Activated CD4-positive, alpha-beta memory T cell treated with anti-CD3 and anti-CD28 coated beads for 36 hours (primary cell): ENCODE measurements at regions not wholly inside any gene's neighbourhood (a gene's known extent, or its start where the extent isn't known, plus 50 kb on each side); places are given as distances from the start of the nearest gene placed in this dataset.
"Not testable (repeated sequence)": the region's sequence is repeated elsewhere in the genome, so short reads cannot be mapped to it uniquely, and the experiment has no call there.

Experiments used
- CTCF ChIA-PET: fragments of 350-600 bp; sonication (Branson Sonifier 250); formaldehyde crosslinking; loops from one replicate; lab custom pipeline; 2021; ENCODE audit warnings: antibody characterized with exemption, inconsistent platforms; lab: Charles Lee
- POLR2A ChIA-PET: fragments of 350-600 bp; sonication (Branson Sonifier 250); formaldehyde crosslinking; loops from one replicate; lab custom pipeline; 2021; ENCODE audit warnings: antibody characterized with exemption; lab: Charles Lee
- DNase-seq: peaks from one replicate; pipeline ENCODE4 v3.0.0-alpha.2; 2020
- H3K27ac Mint-ChIP-seq: one replicate; pipeline ENCODE4 v1.8.0; 2021; ENCODE audit warnings: mixed read lengths
- H3K27me3 Mint-ChIP-seq: one replicate; pipeline ENCODE4 v1.8.0; 2021; ENCODE audit warnings: mixed read lengths
- H3K36me3 Mint-ChIP-seq: one replicate; pipeline ENCODE4 v1.8.0; 2021; ENCODE audit warnings: mixed read lengths
- H3K4me1 Mint-ChIP-seq: one replicate; pipeline ENCODE4 v1.8.0; 2021; ENCODE audit warnings: low read depth, mixed read lengths
- H3K4me3 Mint-ChIP-seq: one replicate; pipeline ENCODE4 v1.8.0; 2021; ENCODE audit warnings: mild to moderate bottlenecking, mixed read lengths
- H3K9me3 Mint-ChIP-seq: one replicate; pipeline ENCODE4 v1.8.0; 2021; ENCODE audit warnings: mixed read lengths
- intact Hi-C: fragments of 100-400 bp; cut with micrococcal nuclease; formaldehyde crosslinking; loops from one replicate; pipeline ENCODE4 v1.15.1; 2023

- Mint-ChIP-seq H3K4me1 (no peaks in the 10 kb centered on the region), H3K27ac (no peak overlapping the region), H3K4me3 (no peak overlapping the region), H3K36me3 (no peaks in the 10 kb centered on the region), H3K9me3 (peaks cover 2% of the 10 kb centered on the region), H3K27me3 (peaks cover 6% of the 10 kb centered on the region)
- intact Hi-C loops = no loop called here
- CTCF ChIA-PET = no interaction called here
- POLR2A ChIA-PET = no interaction called here
- no peak for DNase-seq
Observed at GRCh38 chr1:208461680-208462079, 217.5 kb upstream of the PLXNA2 start.

GRCh38 chr1:208462761-208463160, 218.6 kb upstream of the PLXNA2 start:
- ChIA-PET POLR2A (no interaction called here), CTCF (no interaction called here)
- Mint-ChIP-seq H3K27ac (no peak overlapping the region), H3K4me1 (no peaks in the 10 kb centered on the region), H3K9me3 (no peaks in the 10 kb centered on the region), H3K36me3 (no peaks in the 10 kb centered on the region), H3K4me3 (no peak overlapping the region), H3K27me3 (peaks cover 7% of the 10 kb centered on the region)
- intact Hi-C loops = no loop called here
- DNase-seq = no peak

- POLR2A ChIA-PET = no interaction called here
- Mint-ChIP-seq H3K4me1 (no peaks in the 10 kb centered on the region), H3K9me3 (no peaks in the 10 kb centered on the region), H3K27ac (no peak overlapping the region), H3K27me3 (peaks cover 7% of the 10 kb centered on the region), H3K4me3 (no peak overlapping the region), H3K36me3 (no peaks in the 10 kb centered on the region)
- intact Hi-C loops = no loop called here
- no peak for DNase-seq
- CTCF ChIA-PET = no interaction called here
Observed at GRCh38 chr1:208465266-208465665, 221.1 kb upstream of the PLXNA2 start.

GRCh38 chr1:208465786-208466590, 221.8 kb upstream of the PLXNA2 start:
- POLR2A ChIA-PET = no interaction called here
- Mint-ChIP-seq H3K4me3 (no peak overlapping the region), H3K36me3 (no peaks in the 10 kb centered on the region), H3K4me1 (no peaks in the 10 kb centered on the region), H3K27me3 (peaks cover 6% of the 10 kb centered on the region), H3K9me3 (no peaks in the 10 kb centered on the region), H3K27ac (no peak overlapping the region)
- CTCF ChIA-PET = no interaction called here
- no peak for DNase-seq
- intact Hi-C loops = no loop called here

- DNase-seq = no peak
- POLR2A ChIA-PET = no interaction called here
- Mint-ChIP-seq H3K27me3 (peaks cover 6% of the 10 kb centered on the region), H3K36me3 (no peaks in the 10 kb centered on the region), H3K4me3 (no peak overlapping the region), H3K27ac (no peak overlapping the region), H3K9me3 (no peaks in the 10 kb centered on the region), H3K4me1 (no peaks in the 10 kb centered on the region)
- CTCF ChIA-PET = no interaction called here
- intact Hi-C loops = no loop called here
Observed at GRCh38 chr1:208467151-208467780, 223.1 kb upstream of the PLXNA2 start.

DNA sequence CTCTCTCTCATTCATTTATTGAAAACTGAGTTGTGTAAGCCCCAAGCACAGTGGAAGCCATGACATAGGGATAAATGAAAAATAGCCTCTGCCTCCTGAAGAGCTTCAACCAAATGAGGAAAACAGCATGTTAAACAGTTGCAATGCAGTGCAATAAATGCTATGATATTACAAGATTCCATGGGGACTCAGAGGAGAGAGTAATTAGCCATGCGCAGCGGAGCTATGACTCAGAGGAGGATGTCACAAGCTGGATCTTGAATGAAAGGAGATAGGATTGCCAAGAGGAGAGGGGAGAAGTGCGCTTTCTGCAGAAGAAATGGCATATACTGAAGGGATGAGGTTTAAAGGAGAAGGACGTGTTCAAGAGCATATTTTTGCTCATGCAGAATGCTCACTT, 231.3 kb upstream of the PLXNA2 start:
- Mint-ChIP-seq H3K9me3 (no peaks in the 10 kb centered on the region), H3K4me1 (no peaks in the 10 kb centered on the region), H3K4me3 (no peak overlapping the region), H3K27me3 (peaks cover 2% of the 10 kb centered on the region), H3K27ac (no peak overlapping the region), H3K36me3 (no peaks in the 10 kb centered on the region)
- no peak for DNase-seq
- intact Hi-C loops = no loop called here
- CTCF ChIA-PET = no interaction called here
- POLR2A ChIA-PET = no interaction called here

GRCh38 chr1:208475951-208476845, 232.0 kb upstream of the PLXNA2 start:
- Mint-ChIP-seq H3K9me3 (no peaks in the 10 kb centered on the region), H3K4me1 (no peaks in the 10 kb centered on the region), H3K36me3 (no peaks in the 10 kb centered on the region), H3K27ac (no peak overlapping the region), H3K27me3 (peaks cover 2% of the 10 kb centered on the region), H3K4me3 (no peak overlapping the region)
- ChIA-PET CTCF (no interaction called here), POLR2A (no interaction called here)
- intact Hi-C loops = no loop called here
- no peak for DNase-seq

- Mint-ChIP-seq H3K4me1 (no peaks in the 10 kb centered on the region), H3K9me3 (no peaks in the 10 kb centered on the region), H3K36me3 (no peaks in the 10 kb centered on the region), H3K27me3 (peaks cover 2% of the 10 kb centered on the region), H3K27ac (no peak overlapping the region), H3K4me3 (no peak overlapping the region)
- intact Hi-C loops = no loop called here
- CTCF ChIA-PET = no interaction called here
- DNase-seq = no peak
- POLR2A ChIA-PET = no interaction called here
Observed at GRCh38 chr1:208476846-208477170, 232.6 kb upstream of the PLXNA2 start.

- POLR2A ChIA-PET = no interaction called here
- no peak for DNase-seq
- intact Hi-C loops = no loop called here
- Mint-ChIP-seq H3K27ac (no peak overlapping the region), H3K4me1 (no peaks in the 10 kb centered on the region), H3K36me3 (no peaks in the 10 kb centered on the region), H3K4me3 (no peak overlapping the region), H3K9me3 (no peaks in the 10 kb centered on the region), H3K27me3 (peaks cover 2% of the 10 kb centered on the region)
- CTCF ChIA-PET = interaction anchor here (1.4 kb wide), 1 partner anchor 11 kb away, joined by 3 read pairs; no protein-coding TSS in a partner anchor
Observed at GRCh38 chr1:208479435-208479834, 235.3 kb upstream of the PLXNA2 start.

- ChIA-PET CTCF (no interaction called here), POLR2A (no interaction called here)
- Mint-ChIP-seq H3K27ac (no peak overlapping the region), H3K4me3 (no peak overlapping the region), H3K4me1 (no peaks in the 10 kb centered on the region), H3K36me3 (no peaks in the 10 kb centered on the region), H3K9me3 (no peaks in the 10 kb centered on the region), H3K27me3 (no peaks in the 10 kb centered on the region)
- intact Hi-C loops = no loop called here
- no peak for DNase-seq
Observed at GRCh38 chr1:208485512-208485911, 241.3 kb upstream of the PLXNA2 start.

DNA sequence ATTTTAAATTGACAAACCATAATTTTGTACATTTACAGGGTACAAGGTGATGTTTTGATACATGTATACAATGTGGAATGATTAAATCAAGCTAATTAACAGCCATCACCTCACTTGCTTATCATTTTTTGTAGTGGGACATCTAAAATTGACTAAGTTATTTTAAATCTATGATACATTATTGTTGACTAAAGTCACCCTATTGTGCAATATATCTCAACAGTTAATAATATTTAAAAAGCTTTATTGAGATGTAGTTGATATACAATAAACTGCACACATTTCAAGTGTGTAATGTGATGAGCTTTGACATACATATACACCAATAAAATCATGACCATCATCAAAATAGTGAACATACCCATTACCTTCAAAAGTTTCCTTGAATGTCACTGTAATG, 242.5 kb upstream of the PLXNA2 start:
- Mint-ChIP-seq H3K36me3 (no peaks in the 10 kb centered on the region), H3K27ac (no peak overlapping the region), H3K9me3 (no peaks in the 10 kb centered on the region), H3K4me1 (no peaks in the 10 kb centered on the region), H3K4me3 (no peak overlapping the region), H3K27me3 (no peaks in the 10 kb centered on the region)
- ChIA-PET POLR2A (no interaction called here), CTCF (no interaction called here)
- DNase-seq = no peak
- intact Hi-C loops = no loop called here

DNA sequence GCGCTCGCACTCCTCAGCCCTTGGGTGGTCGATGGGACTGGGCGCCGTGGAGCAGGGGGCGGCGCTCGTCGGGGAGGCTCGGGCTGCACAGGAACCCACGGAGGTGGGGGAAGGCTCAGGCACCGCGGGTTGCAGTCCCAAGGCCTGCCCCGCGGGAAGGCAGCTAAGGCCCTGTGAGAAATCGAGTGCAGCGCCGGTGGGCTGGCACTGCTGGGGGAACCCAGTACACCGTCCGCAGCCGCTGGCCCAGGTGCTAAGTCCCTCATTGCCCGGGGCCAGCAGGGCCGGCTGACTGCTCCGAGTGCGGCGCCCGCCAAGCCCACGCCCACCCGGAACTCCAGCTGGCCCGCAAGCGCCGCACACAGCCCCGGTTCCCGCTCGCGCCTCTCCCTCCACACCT, 244.2 kb upstream of the PLXNA2 start:
- H3K27me3 Mint-ChIP-seq, H3K9me3 Mint-ChIP-seq, H3K4me1 Mint-ChIP-seq, H3K4me3 Mint-ChIP-seq, POLR2A ChIA-PET, H3K27ac Mint-ChIP-seq, H3K36me3 Mint-ChIP-seq, intact Hi-C loops, CTCF ChIA-PET, DNase-seq: not testable (repeated sequence)
